ENCODE measurements at regions not wholly inside any gene's neighbourhood (a gene's known extent, or its start where the extent isn't known, plus 50 kb on each side); places are given as distances from the start of the nearest gene placed in this dataset.
"Not testable (repeated sequence)": the region's sequence is repeated elsewhere in the genome, so short reads cannot be mapped to it uniquely, and the experiment has no call there.

DNA sequence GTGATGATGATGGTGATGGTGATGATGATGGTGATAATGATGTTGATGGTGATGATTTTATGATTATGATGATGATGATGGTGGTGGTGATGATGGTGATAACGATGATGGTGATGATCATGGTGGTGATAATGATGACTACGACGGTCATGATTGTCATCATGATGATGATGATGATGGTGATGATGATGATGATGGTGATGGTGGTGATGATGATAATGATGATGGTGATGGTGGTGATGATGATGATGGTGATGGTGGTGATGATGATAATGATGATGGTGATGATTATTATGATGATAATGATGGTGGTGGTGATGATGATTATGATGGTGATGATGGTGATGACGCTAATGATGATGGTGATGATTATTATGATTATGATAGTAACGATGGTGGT, 54.1 kb upstream of the SFSWAP start:
- H3K9me3 Mint-ChIP-seq (ENCODE audit: low read depth); ATAC-seq; H3K27ac Mint-ChIP-seq; CTCF ChIA-PET; H3K27me3 Mint-ChIP-seq; intact Hi-C loops (cut with DNase I, micrococcal nuclease); H3K36me3 Mint-ChIP-seq (ENCODE audit: low read depth); H3K4me3 Mint-ChIP-seq; POLR2A ChIA-PET; H3K4me1 Mint-ChIP-seq; DNase-seq: not testable (repeated sequence)

GRCh38 chr12:131658605-131659004, 52.3 kb upstream of the SFSWAP start:
- H3K4me3 Mint-ChIP-seq; ATAC-seq; CTCF ChIA-PET; DNase-seq; H3K27ac Mint-ChIP-seq; H3K27me3 Mint-ChIP-seq; H3K4me1 Mint-ChIP-seq; intact Hi-C loops (cut with DNase I, micrococcal nuclease); H3K36me3 Mint-ChIP-seq (ENCODE audit: low read depth); POLR2A ChIA-PET; H3K9me3 Mint-ChIP-seq (ENCODE audit: low read depth): not testable (repeated sequence)

GRCh38 chr12:131659484-131659883, 51.4 kb upstream of the SFSWAP start:
- ATAC-seq; POLR2A ChIA-PET; intact Hi-C loops (cut with DNase I, micrococcal nuclease); H3K27ac Mint-ChIP-seq; H3K4me3 Mint-ChIP-seq; DNase-seq; H3K4me1 Mint-ChIP-seq; H3K9me3 Mint-ChIP-seq (ENCODE audit: low read depth); H3K27me3 Mint-ChIP-seq; H3K36me3 Mint-ChIP-seq (ENCODE audit: low read depth); CTCF ChIA-PET: not testable (repeated sequence)

DNA sequence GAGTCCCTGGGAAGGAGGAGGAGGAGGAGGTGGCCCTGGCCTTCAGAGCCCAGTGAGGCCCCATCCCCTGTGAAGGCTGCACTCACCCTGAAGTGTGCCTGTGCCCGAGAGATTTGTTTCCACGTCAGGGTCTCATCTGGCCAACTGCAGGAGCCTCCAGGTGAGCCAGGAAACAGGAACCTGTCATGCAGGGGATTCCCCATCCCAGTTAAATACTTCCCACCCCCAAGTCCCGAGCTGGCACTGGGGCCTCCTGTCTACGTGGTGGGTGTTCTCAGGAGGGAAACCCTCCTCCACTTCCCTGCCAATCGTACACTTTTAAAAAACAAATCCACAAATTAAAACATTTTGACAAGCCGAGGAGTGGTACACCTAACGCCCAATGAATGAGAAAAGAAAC, 50.9 kb upstream of the SFSWAP start:
- H3K27me3 Mint-ChIP-seq; CTCF ChIA-PET; ATAC-seq; H3K4me1 Mint-ChIP-seq; POLR2A ChIA-PET; H3K9me3 Mint-ChIP-seq (ENCODE audit: low read depth); H3K4me3 Mint-ChIP-seq; DNase-seq; intact Hi-C loops (cut with DNase I, micrococcal nuclease); H3K36me3 Mint-ChIP-seq (ENCODE audit: low read depth); H3K27ac Mint-ChIP-seq: not testable (repeated sequence)

- H3K27ac Mint-ChIP-seq; H3K27me3 Mint-ChIP-seq; H3K36me3 Mint-ChIP-seq (ENCODE audit: low read depth); ATAC-seq; DNase-seq; H3K4me3 Mint-ChIP-seq; H3K4me1 Mint-ChIP-seq; POLR2A ChIA-PET; CTCF ChIA-PET; H3K9me3 Mint-ChIP-seq (ENCODE audit: low read depth); intact Hi-C loops (cut with DNase I, micrococcal nuclease): not testable (repeated sequence)
These were observed 50.5 kb upstream of the SFSWAP start for GRCh38 chr12:131660401-131660800.
